KMS-11 (cell line): ENCODE measurements at regions not wholly inside any gene's neighbourhood (a gene's known extent, or its start where the extent isn't known, plus 50 kb on each side); places are given as distances from the start of the nearest gene placed in this dataset.

Experiments
- H2AFZ ChIP-seq: fragments of 200-600 bp; sonication (generic); 2 replicates; pipeline ENCODE4 v1.6.1; 2016; ENCODE audit warnings: antibody characterized with exemption, mixed run types, low read depth
- H3K27ac ChIP-seq: fragments of 200-600 bp; sonication (generic); 2 replicates; pipeline ENCODE4 v1.6.1; 2016; ENCODE audit warnings: mild to moderate bottlenecking, mixed run types
- H3K27me3 ChIP-seq: fragments of 200-600 bp; sonication (generic); 2 replicates; pipeline ENCODE4 v1.6.1; 2017; ENCODE audit warnings: mild to moderate bottlenecking, low read depth, mixed run types, moderate library complexity; ENCODE audit not compliant: insufficient read depth
- H3K36me3 ChIP-seq: fragments of 200-600 bp; sonication (generic); 2 replicates; pipeline ENCODE4 v1.6.1; 2017; ENCODE audit warnings: mild to moderate bottlenecking, mixed run types; ENCODE audit not compliant: insufficient read depth
- H3K4me1 ChIP-seq: fragments of 200-600 bp; sonication (generic); 2 replicates; pipeline ENCODE4 v1.6.1; 2016; ENCODE audit warnings: mild to moderate bottlenecking, low read depth, mixed run types; ENCODE audit not compliant: poor library complexity, severe bottlenecking
- H3K4me2 ChIP-seq: fragments of 200-600 bp; sonication (generic); 2 replicates; pipeline ENCODE4 v1.7.0; 2016; ENCODE audit warnings: mild to moderate bottlenecking, mixed run types
- H3K4me3 ChIP-seq: fragments of 200-600 bp; sonication (generic); IDR thresholded peaks from 2 replicates; pipeline ENCODE4 v1.6.1; 2017; ENCODE audit warnings: low read depth, low read length, mixed read lengths; ENCODE audit not compliant: insufficient read depth
- H3K79me2 ChIP-seq: fragments of 200-600 bp; sonication (generic); 2 replicates; pipeline ENCODE4 v1.6.1; 2016; ENCODE audit warnings: low read depth, mixed run types; ENCODE audit not compliant: insufficient read depth
- H3K9ac ChIP-seq: fragments of 200-600 bp; sonication (generic); 2 replicates; pipeline ENCODE4 v1.6.1; 2016; ENCODE audit warnings: mild to moderate bottlenecking, mixed run types
- H4K20me1 ChIP-seq: fragments of 200-600 bp; sonication (generic); 2 replicates; pipeline ENCODE4 v1.6.1; 2016; ENCODE audit warnings: mild to moderate bottlenecking, mixed run types; ENCODE audit not compliant: insufficient read depth
- CTCF ChIP-seq: fragments of 200-600 bp; sonication (generic); conservative IDR thresholded peaks from 2 replicates; pipeline ENCODE4 v1.6.1; 2017; ENCODE audit warnings: low read depth, mild to moderate bottlenecking, antibody characterized with exemption, low read length, moderate library complexity, mixed read lengths

GRCh38 chr1:187549540-187549939 lies 720.8 kb downstream of the PLA2G4A start:
- Histone ChIP-seq H3K4me3 (no peak overlapping the region), H3K27me3 (no peaks in the 10 kb centered on the region), H3K4me2 (no peak overlapping the region), H3K9ac (no peak overlapping the region), H2AFZ (no peak overlapping the region), H3K79me2 (no peaks in the 10 kb centered on the region), H4K20me1 (no peaks in the 10 kb centered on the region), H3K36me3 (no peaks in the 10 kb centered on the region), H3K4me1 (no peaks in the 10 kb centered on the region), H3K27ac (no peak overlapping the region)
- TF ChIP-seq CTCF: no peak

GRCh38 chr1:187551061-187551460 lies 722.3 kb downstream of the PLA2G4A start:
- Histone ChIP-seq H3K9ac (no peak overlapping the region), H3K4me3 (no peak overlapping the region), H3K79me2 (no peaks in the 10 kb centered on the region), H3K27ac (no peak overlapping the region), H3K4me2 (no peak overlapping the region), H4K20me1 (no peaks in the 10 kb centered on the region), H2AFZ (no peak overlapping the region), H3K4me1 (no peaks in the 10 kb centered on the region), H3K27me3 (no peaks in the 10 kb centered on the region), H3K36me3 (no peaks in the 10 kb centered on the region)
- TF ChIP-seq CTCF: no peak

GRCh38 chr1:187563191-187563590 lies 734.4 kb downstream of the PLA2G4A start:
- H3K4me1 ChIP-seq: no peaks in the 10 kb centered on the region
- H3K4me2 ChIP-seq: no peak overlapping the region
- no peaks in the 10 kb centered on the region for H3K27me3 ChIP-seq
- H4K20me1 ChIP-seq: no peaks in the 10 kb centered on the region
- TF ChIP-seq CTCF: no peak
- H3K4me3 ChIP-seq: no peak overlapping the region
- no peak overlapping the region for H3K9ac ChIP-seq
- H3K79me2 ChIP-seq: no peaks in the 10 kb centered on the region
- no peaks in the 10 kb centered on the region for H3K36me3 ChIP-seq
- H3K27ac ChIP-seq: no peak overlapping the region
- no peak overlapping the region for H2AFZ ChIP-seq

- Histone ChIP-seq H3K4me2 (no peak overlapping the region), H3K4me3 (no peak overlapping the region), H3K36me3 (no peaks in the 10 kb centered on the region), H2AFZ (no peak overlapping the region), H4K20me1 (no peaks in the 10 kb centered on the region), H3K4me1 (no peaks in the 10 kb centered on the region), H3K27me3 (no peaks in the 10 kb centered on the region), H3K27ac (no peak overlapping the region), H3K79me2 (no peaks in the 10 kb centered on the region), H3K9ac (no peak overlapping the region)
- no peak for TF ChIP-seq CTCF
Measured at GRCh38 chr1:187566354-187566753, 737.6 kb downstream of the PLA2G4A start.

- H3K4me2 ChIP-seq: no peak overlapping the region
- no peaks in the 10 kb centered on the region for H3K27me3 ChIP-seq
- no peak overlapping the region for H3K4me3 ChIP-seq
- no peaks in the 10 kb centered on the region for H4K20me1 ChIP-seq
- TF ChIP-seq CTCF: no peak
- H3K79me2 ChIP-seq: no peaks in the 10 kb centered on the region
- no peaks in the 10 kb centered on the region for H3K36me3 ChIP-seq
- no peak overlapping the region for H2AFZ ChIP-seq
- no peaks in the 10 kb centered on the region for H3K4me1 ChIP-seq
- no peak overlapping the region for H3K9ac ChIP-seq
- no peak overlapping the region for H3K27ac ChIP-seq
Measured at GRCh38 chr1:187568067-187568466, 739.3 kb downstream of the PLA2G4A start.
